ENCODE measurements at regions not wholly inside any gene's neighbourhood (a gene's known extent, or its start where the extent isn't known, plus 50 kb on each side); places are given as distances from the start of the nearest gene placed in this dataset.

- Histone ChIP-seq H3K4me3 (no peak overlapping the region), H3K4me1 (no peaks in the 10 kb centered on the region), H3K27me3 (no peaks in the 10 kb centered on the region), H3K36me3 (no peaks in the 10 kb centered on the region), H3K27ac (no peak overlapping the region), H3K9me3 (no peaks in the 10 kb centered on the region)
- WGBS, 2 donors: 93 to 94% methylated on average over 4 of the region's 4 CpGs
- DNase-seq: no peak
- no peak for TF ChIP-seq POLR2A (IDR thresholded peaks at IDR 0.05)
- TF ChIP-seq CTCF (IDR thresholded peaks at IDR 0.05): no peak
- TF ChIP-seq POLR2AphosphoS5 (IDR thresholded peaks at IDR 0.05): no peak
- no peak for TF ChIP-seq EP300 (IDR thresholded peaks at IDR 0.05)
- intact Hi-C loops (cut with DNase I): no loop called here
Observed at GRCh38 chr5:110242950-110243349, 483.5 kb downstream of the TMEM232 start.

GRCh38 chr5:110248921-110249320 is 477.6 kb downstream of the TMEM232 start:
- H3K36me3 ChIP-seq: no peaks in the 10 kb centered on the region
- intact Hi-C loops (cut with DNase I): no loop called here
- WGBS, 2 donors: 90% methylated on average over 3 of the region's 3 CpGs
- no peak overlapping the region for H3K27ac ChIP-seq
- no peaks in the 10 kb centered on the region for H3K9me3 ChIP-seq
- H3K27me3 ChIP-seq: no peaks in the 10 kb centered on the region
- no peak for DNase-seq
- H3K4me1 ChIP-seq: no peaks in the 10 kb centered on the region
- no peak overlapping the region for H3K4me3 ChIP-seq
- TF ChIP-seq POLR2AphosphoS5 (IDR thresholded peaks at IDR 0.05) (no peak), POLR2A (IDR thresholded peaks at IDR 0.05) (no peak)

DNA sequence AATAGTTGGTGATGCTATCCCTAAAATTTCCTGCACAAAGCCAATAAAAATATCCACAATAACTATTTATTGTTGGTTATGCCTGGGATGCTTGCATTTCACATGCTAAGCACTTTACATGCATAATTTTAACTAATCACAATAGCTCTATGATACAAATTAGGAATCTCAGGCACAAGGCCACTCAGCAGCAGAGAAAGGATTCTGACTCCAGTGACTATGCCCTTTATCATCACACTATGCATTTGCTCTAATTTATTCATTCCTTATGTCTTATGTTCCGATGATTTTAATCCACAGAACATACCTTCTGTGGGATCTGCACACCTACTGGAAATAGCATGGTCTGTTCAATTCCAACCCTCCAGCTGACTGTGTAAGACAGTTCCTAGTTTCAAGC is 476.1 kb downstream of the TMEM232 start:
- no peaks in the 10 kb centered on the region for H3K4me1 ChIP-seq

GRCh38 chr5:110250755-110251154 is 475.7 kb downstream of the TMEM232 start:
- H3K9me3 ChIP-seq: no peaks in the 10 kb centered on the region
- intact Hi-C loops (cut with DNase I): no loop called here
- no peaks in the 10 kb centered on the region for H3K36me3 ChIP-seq
- no peaks in the 10 kb centered on the region for H3K4me1 ChIP-seq
- H3K27ac ChIP-seq: no peak overlapping the region
- H3K4me3 ChIP-seq: no peak overlapping the region
- DNase-seq: no peak
- no peak for TF ChIP-seq POLR2AphosphoS5 (IDR thresholded peaks at IDR 0.05)
- no peaks in the 10 kb centered on the region for H3K27me3 ChIP-seq

More for the DNA sequence above, 476.1 kb downstream of the TMEM232 start:
- 93% methylated on average over 1 of the region's 1 CpG for WGBS, 2 donors
- no peaks in the 10 kb centered on the region for H3K27me3 ChIP-seq
- H3K9me3 ChIP-seq: no peaks in the 10 kb centered on the region
- no peak overlapping the region for H3K27ac ChIP-seq
- no peaks in the 10 kb centered on the region for H3K36me3 ChIP-seq
- H3K4me3 ChIP-seq: no peak overlapping the region
- intact Hi-C loops (cut with DNase I): no loop called here
- no peak for TF ChIP-seq POLR2AphosphoS5 (IDR thresholded peaks at IDR 0.05)
- no peak for TF ChIP-seq EP300 (IDR thresholded peaks at IDR 0.05)
- no peak for TF ChIP-seq CTCF (IDR thresholded peaks at IDR 0.05)
- no peak for TF ChIP-seq POLR2A (IDR thresholded peaks at IDR 0.05)
- no peak for DNase-seq

DNA sequence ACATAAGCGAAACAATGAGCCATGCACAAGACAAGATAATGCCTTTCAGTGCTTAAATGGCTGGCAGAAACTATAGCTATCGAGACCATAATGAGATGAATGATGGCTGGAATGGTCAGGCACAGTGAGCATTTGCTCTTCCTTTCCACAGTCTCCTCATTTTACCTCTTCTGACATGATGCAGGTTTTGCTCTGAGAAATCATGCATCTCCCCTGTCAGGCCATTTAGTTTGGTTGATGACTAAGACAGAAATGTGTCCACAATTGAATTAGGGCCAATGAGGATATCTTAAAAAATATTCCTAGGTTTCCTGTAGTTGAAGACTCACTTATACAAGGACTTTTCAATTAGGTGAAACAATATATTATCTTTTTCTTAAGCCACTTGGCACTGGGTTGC is 475.1 kb downstream of the TMEM232 start:
- Histone ChIP-seq H3K36me3 (no peaks in the 10 kb centered on the region), H3K27me3 (no peaks in the 10 kb centered on the region), H3K4me3 (no peak overlapping the region), H3K27ac (no peak overlapping the region), H3K4me1 (no peaks in the 10 kb centered on the region), H3K9me3 (no peaks in the 10 kb centered on the region)
- DNase-seq: no peak
- 74 to 89% methylated on average over 2 of the region's 2 CpGs for WGBS, 2 donors
- intact Hi-C loops (cut with DNase I): no loop called here
- TF ChIP-seq POLR2AphosphoS5 (IDR thresholded peaks at IDR 0.05) (no peak), EP300 (IDR thresholded peaks at IDR 0.05) (no peak), CTCF (IDR thresholded peaks at IDR 0.05) (no peak), POLR2A (IDR thresholded peaks at IDR 0.05) (no peak)

DNA sequence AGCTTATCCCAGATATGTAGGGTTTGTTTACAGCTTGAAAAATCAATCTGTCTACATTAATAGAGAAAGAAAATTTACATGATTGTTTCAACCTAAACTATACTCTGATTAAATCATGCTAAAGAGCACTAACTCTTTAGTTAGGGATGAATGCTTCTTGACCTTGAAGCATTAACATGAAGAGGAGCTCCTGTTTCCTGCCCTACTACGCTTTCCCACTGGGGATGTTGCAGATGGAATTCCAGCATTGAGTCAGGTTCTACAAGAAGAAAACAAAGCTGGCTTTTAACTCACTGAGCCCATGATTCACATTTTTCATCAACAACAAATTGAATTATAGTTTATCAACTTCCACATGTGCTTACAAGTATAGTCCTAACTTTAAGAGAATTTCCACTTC is 471.3 kb downstream of the TMEM232 start:
- no peak overlapping the region for H3K27ac ChIP-seq
- intact Hi-C loops (cut with DNase I): no loop called here
- H3K4me3 ChIP-seq: no peak overlapping the region
- H3K4me1 ChIP-seq: peaks cover 0 to 23% (median 19%) of the 10 kb centered on the region in 4 donors
- H3K9me3 ChIP-seq: no peaks in the 10 kb centered on the region
- WGBS, 2 donors: 79 to 88% methylated on average over 1 of the region's 1 CpG
- H3K36me3 ChIP-seq: no peaks in the 10 kb centered on the region
- no peaks in the 10 kb centered on the region for H3K27me3 ChIP-seq
- no peak for DNase-seq
- TF ChIP-seq POLR2AphosphoS5 (IDR thresholded peaks at IDR 0.05): no peak
- no peak for TF ChIP-seq CTCF (IDR thresholded peaks at IDR 0.05)
- no peak for TF ChIP-seq EP300 (IDR thresholded peaks at IDR 0.05)
- TF ChIP-seq POLR2A (IDR thresholded peaks at IDR 0.05): no peak
